ENCODE measurements at regions not wholly inside any gene's neighbourhood (a gene's known extent, or its start where the extent isn't known, plus 50 kb on each side); places are given as distances from the start of the nearest gene placed in this dataset.

DNA sequence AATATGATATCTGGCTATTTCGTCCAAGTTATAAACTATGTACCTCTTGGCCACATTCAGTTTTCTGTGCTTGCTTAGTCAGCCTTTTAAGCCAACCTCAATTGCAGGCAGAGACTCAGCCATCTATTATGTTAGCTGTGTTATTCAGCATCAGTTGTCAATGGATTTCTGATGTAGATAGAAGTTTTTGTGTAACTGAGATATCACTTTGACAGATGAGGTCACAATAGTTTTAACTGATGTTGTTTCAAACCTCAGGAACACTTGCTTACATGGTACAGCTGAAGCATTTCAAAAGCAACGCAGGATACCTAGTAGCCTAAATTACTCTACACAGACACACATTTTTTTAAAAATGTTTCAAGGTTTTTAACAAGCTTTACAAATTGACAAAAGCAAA lies 1478.0 kb downstream of the NCAM2 start:
- ATAC-seq (no peak), DNase-seq (ENCODE audit: low read depth, low spot score) (no peak)
- ChIA-PET POLR2A (interaction anchor here (0.7 kb wide), 1 partner anchor 1801 kb away, joined by 3 read pairs; no protein-coding TSS in a partner anchor), CTCF (no interaction called here)
- intact Hi-C loops (cut with micrococcal nuclease; ENCODE audit: unreplicated experiment) = no loop called here
- no peak overlapping the region for H3K4me3 ChIP-seq (ENCODE audit: low read depth in 2 of 2, low read length in 2 of 2)
- no peaks in the 10 kb centered on the region for H3K36me3 ChIP-seq (ENCODE audit: control insufficient read depth, insufficient read depth, low read length)
- H3K4me1 ChIP-seq (ENCODE audit: control insufficient read depth, insufficient read depth, low read length) = no peaks in the 10 kb centered on the region
- no TSS peak for BruUV-seq (replicated peaks)
- H3K9me3 ChIP-seq (ENCODE audit: control insufficient read depth, insufficient read depth, low read depth, low read length) = no peaks in the 10 kb centered on the region
- in situ Hi-C loops (cut with HindIII; ENCODE audit: low pct_unique_long_range_greater_than_20kb, low sequenced_read_pairs) = no loop called here
- no peak for TF ChIP-seq POLR2AphosphoS5 (IDR thresholded peaks at IDR 0.05; ENCODE audit: low read depth, low read length)
- no peak for TF ChIP-seq SIN3A (IDR thresholded peaks at IDR 0.05; ENCODE audit: borderline replicate concordance, insufficient read depth, low read depth, low read length)
- TF ChIP-seq, protein P1, sequence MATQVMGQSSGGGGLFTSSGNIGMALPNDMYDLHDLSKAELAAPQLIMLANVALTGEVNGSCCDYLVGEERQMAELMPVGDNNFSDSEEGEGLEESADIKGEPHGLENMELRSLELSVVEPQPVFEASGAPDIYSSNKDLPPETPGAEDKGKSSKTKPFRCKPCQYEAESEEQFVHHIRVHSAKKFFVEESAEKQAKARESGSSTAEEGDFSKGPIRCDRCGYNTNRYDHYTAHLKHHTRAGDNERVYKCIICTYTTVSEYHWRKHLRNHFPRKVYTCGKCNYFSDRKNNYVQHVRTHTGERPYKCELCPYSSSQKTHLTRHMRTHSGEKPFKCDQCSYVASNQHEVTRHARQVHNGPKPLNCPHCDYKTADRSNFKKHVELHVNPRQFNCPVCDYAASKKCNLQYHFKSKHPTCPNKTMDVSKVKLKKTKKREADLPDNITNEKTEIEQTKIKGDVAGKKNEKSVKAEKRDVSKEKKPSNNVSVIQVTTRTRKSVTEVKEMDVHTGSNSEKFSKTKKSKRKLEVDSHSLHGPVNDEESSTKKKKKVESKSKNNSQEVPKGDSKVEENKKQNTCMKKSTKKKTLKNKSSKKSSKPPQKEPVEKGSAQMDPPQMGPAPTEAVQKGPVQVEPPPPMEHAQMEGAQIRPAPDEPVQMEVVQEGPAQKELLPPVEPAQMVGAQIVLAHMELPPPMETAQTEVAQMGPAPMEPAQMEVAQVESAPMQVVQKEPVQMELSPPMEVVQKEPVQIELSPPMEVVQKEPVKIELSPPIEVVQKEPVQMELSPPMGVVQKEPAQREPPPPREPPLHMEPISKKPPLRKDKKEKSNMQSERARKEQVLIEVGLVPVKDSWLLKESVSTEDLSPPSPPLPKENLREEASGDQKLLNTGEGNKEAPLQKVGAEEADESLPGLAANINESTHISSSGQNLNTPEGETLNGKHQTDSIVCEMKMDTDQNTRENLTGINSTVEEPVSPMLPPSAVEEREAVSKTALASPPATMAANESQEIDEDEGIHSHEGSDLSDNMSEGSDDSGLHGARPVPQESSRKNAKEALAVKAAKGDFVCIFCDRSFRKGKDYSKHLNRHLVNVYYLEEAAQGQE (IDR thresholded peaks at IDR 0.05; ENCODE audit: insufficient read depth in 1 of 2, low read depth in 2 of 2, low read length in 1 of 2) = no peak
- no peak for TF ChIP-seq TCF7L2 (IDR thresholded peaks at IDR 0.05; ENCODE audit: low read depth, low read length)
- TF ChIP-seq CTCF (IDR thresholded peaks at IDR 0.05) = no peak
- H3K27ac ChIP-seq (ENCODE audit: low read length) = no peak overlapping the region
- H3K27me3 ChIP-seq (ENCODE audit: control insufficient read depth, insufficient read depth, low read length) = no peaks in the 10 kb centered on the region

- ChIA-PET POLR2A (no interaction called here), CTCF (no interaction called here)
- no peak for DNase-seq (ENCODE audit: low read depth, low spot score)
- BruUV-seq (replicated peaks) = no TSS peak
- TF ChIP-seq SIN3A (IDR thresholded peaks at IDR 0.05; ENCODE audit: borderline replicate concordance, insufficient read depth, low read depth, low read length) (no peak), TCF7L2 (IDR thresholded peaks at IDR 0.05; ENCODE audit: low read depth, low read length) (no peak), CTCF (IDR thresholded peaks at IDR 0.05) (no peak), POLR2AphosphoS5 (IDR thresholded peaks at IDR 0.05; ENCODE audit: low read depth, low read length) (no peak)
- TF ChIP-seq, protein P1 (IDR thresholded peaks at IDR 0.05; ENCODE audit: insufficient read depth in 1 of 2, low read depth in 2 of 2, low read length in 1 of 2) = no peak
- H3K27ac ChIP-seq (ENCODE audit: low read length) = no peak overlapping the region
- no peaks in the 10 kb centered on the region for H3K9me3 ChIP-seq (ENCODE audit: control insufficient read depth, insufficient read depth, low read depth, low read length)
- in situ Hi-C loops (cut with HindIII; ENCODE audit: low pct_unique_long_range_greater_than_20kb, low sequenced_read_pairs) = no loop called here
- no peaks in the 10 kb centered on the region for H3K27me3 ChIP-seq (ENCODE audit: control insufficient read depth, insufficient read depth, low read length)
- no peaks in the 10 kb centered on the region for H3K4me1 ChIP-seq (ENCODE audit: control insufficient read depth, insufficient read depth, low read length)
- ATAC-seq = no peak
- intact Hi-C loops (cut with micrococcal nuclease; ENCODE audit: unreplicated experiment) = no loop called here
- no peak overlapping the region for H3K4me3 ChIP-seq (ENCODE audit: low read depth in 2 of 2, low read length in 2 of 2)
- H3K36me3 ChIP-seq (ENCODE audit: control insufficient read depth, insufficient read depth, low read length) = no peaks in the 10 kb centered on the region
Observed at GRCh38 chr21:22476726-22477646, 1478.8 kb downstream of the NCAM2 start.

Measured in Panc1 (cell line).